Activated naive CD8-positive, alpha-beta T cell treated with anti-CD3 and anti-CD28 coated beads, Interleukin-2, amount 50 U/mL, for 24 hours (primary cell): ENCODE measurements at regions not wholly inside any gene's neighbourhood (a gene's known extent, or its start where the extent isn't known, plus 50 kb on each side); places are given as distances from the start of the nearest gene placed in this dataset.
"Not testable (repeated sequence)": the region's sequence is repeated elsewhere in the genome, so short reads cannot be mapped to it uniquely, and the experiment has no call there.

Experiments
- ATAC-seq: fragments of 150-1000 bp; cut with Tn5 transposase; one replicate; pipeline ENCODE4 v1.10.0; 2021
- DNase-seq: peaks from one replicate; pipeline ENCODE4 v3.0.0; 2021
- H3K27ac Mint-ChIP-seq: one replicate; pipeline ENCODE4 v1.8.0; 2021; ENCODE audit warnings: mild to moderate bottlenecking, mixed read lengths
- H3K27me3 Mint-ChIP-seq: one replicate; pipeline ENCODE4 v1.8.0; 2021; ENCODE audit warnings: mixed read lengths
- H3K36me3 Mint-ChIP-seq: one replicate; pipeline ENCODE4 v1.8.0; 2021; ENCODE audit warnings: low read depth, mixed read lengths
- H3K4me1 Mint-ChIP-seq: one replicate; pipeline ENCODE4 v1.8.0; 2021; ENCODE audit warnings: mixed read lengths
- H3K4me3 Mint-ChIP-seq: one replicate; pipeline ENCODE4 v1.8.0; 2021; ENCODE audit warnings: mild to moderate bottlenecking, moderate library complexity, mixed read lengths
- H3K9me3 Mint-ChIP-seq: one replicate; pipeline ENCODE4 v1.8.0; 2021; ENCODE audit warnings: mixed read lengths

DNA sequence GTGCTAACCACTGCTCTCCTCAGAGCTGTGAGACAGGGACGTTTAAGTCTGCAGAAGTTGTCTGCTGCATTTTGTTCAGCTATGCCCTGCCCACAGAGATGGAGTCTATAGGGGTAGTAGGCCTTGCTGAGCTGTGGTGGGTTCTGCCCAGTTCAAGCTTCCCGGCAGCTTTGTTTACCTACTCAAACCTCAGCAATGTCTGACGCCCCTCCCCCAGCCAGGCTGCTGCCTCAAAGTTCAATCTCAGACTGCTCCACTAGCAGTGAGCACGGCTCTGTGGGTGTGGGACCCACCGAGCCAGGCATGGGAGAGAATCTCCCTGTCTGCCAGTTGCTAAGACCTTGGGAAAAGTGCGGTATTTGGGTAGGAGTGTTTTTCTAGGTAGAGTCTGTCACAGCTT is 387.8 kb upstream of the SLC39A10 start:
- H3K9me3 Mint-ChIP-seq: peaks cover 5% of the 10 kb centered on the region
- ATAC-seq: no peak
- H3K4me3 Mint-ChIP-seq: no peak overlapping the region
- no peaks in the 10 kb centered on the region for H3K27me3 Mint-ChIP-seq
- no peaks in the 10 kb centered on the region for H3K4me1 Mint-ChIP-seq
- no peaks in the 10 kb centered on the region for H3K36me3 Mint-ChIP-seq
- DNase-seq: no peak
- no peak overlapping the region for H3K27ac Mint-ChIP-seq

DNA sequence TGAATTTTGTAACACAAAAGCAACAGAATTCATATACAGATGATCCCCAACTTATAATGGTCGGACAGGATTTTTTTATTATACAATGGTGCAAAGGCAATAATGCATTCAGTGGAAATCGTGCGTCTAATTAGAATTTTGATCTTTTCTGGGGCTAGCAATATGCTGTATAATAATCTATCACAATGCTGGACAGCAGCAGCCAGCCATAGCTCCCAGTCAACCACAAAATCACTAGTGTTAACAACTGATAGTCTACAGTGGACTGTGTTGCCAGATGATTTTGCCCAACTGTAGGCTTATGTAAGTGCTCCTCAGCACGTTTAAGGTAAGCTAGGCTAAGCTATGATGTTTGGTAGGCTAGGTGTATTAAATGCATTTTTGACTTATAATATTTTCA is 399.0 kb upstream of the SLC39A10 start:
- no peak overlapping the region for H3K27ac Mint-ChIP-seq
- H3K4me1 Mint-ChIP-seq: no peaks in the 10 kb centered on the region
- ATAC-seq: no peak
- peaks cover 3% of the 10 kb centered on the region for H3K36me3 Mint-ChIP-seq
- H3K9me3 Mint-ChIP-seq: no peaks in the 10 kb centered on the region
- H3K27me3 Mint-ChIP-seq: peaks cover 2% of the 10 kb centered on the region
- H3K4me3 Mint-ChIP-seq: no peak overlapping the region
- no peak for DNase-seq

DNA sequence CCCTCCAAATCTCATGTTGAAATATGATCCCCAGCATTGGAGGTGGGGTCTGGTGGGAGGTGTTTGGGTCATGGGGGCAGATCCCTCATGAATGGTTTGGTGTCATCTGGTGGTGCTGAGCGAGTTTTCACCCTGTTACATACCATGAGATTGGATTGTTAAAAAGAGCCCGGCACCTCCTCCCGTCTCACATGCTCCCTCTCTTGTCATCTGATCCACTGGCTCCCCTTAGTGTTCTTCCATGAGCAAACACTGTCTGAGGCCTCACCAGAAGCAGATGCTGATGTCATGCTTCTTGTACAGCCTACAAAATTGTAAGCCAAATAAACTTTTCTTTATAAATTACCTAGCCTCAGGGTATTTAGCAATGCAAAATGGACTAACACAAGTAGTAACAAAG is 405.0 kb upstream of the SLC39A10 start:
- Mint-ChIP-seq H3K4me3 (no peak overlapping the region), H3K27ac (no peak overlapping the region), H3K36me3 (peaks cover 3% of the 10 kb centered on the region), H3K9me3 (peaks cover 3% of the 10 kb centered on the region), H3K4me1 (no peaks in the 10 kb centered on the region), H3K27me3 (peaks cover 2% of the 10 kb centered on the region)
- DNase-seq (no peak), ATAC-seq (no peak)

DNA sequence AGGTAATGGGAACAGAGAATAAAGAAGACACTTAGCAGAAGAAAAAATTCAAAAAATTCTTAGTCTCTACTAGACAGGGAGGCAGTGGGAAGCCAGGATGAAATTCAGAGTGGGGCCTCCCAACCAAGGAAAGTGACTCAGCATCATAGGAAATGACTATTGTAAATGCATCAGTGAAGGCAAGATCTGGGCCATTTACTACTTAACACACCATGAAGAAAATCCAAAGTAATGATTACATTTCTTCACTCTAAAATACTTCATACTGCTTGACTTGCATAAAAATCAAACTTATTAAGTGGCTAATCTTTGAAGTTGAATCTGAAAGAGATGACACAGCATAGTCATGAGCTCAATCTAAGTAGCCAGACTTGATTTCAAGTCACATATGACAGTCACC is 405.8 kb upstream of the SLC39A10 start:
- no peak for DNase-seq
- H3K36me3 Mint-ChIP-seq: peaks cover 3% of the 10 kb centered on the region
- H3K27me3 Mint-ChIP-seq: peaks cover 2% of the 10 kb centered on the region
- H3K27ac Mint-ChIP-seq: no peak overlapping the region
- peaks cover 9% of the 10 kb centered on the region for H3K9me3 Mint-ChIP-seq
- ATAC-seq: no peak
- H3K4me3 Mint-ChIP-seq: no peak overlapping the region
- no peaks in the 10 kb centered on the region for H3K4me1 Mint-ChIP-seq

DNA sequence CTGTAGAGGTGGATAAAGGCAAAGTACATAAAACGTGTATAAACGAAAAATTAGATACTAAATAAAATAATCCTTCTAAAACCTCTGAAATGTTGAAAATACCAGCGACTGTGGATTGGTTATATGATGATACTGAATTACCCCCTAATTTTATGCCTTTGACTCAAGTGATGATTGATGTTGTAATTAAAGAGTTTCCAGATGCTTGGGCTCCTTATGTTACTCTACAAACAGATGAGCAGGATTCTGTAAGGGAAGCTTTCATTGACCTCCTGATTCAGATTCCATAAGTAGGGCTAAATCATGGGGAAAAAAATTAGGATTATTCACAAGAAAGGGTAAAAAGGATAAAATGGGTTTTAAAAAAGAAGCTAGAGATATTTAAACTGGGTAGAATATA is 418.2 kb upstream of the SLC39A10 start:
- Mint-ChIP-seq H3K27me3 (no peaks in the 10 kb centered on the region), H3K9me3 (peaks cover 4% of the 10 kb centered on the region), H3K36me3 (no peaks in the 10 kb centered on the region), H3K27ac (no peak overlapping the region), H3K4me1 (no peaks in the 10 kb centered on the region), H3K4me3 (no peak overlapping the region)
- ATAC-seq (no peak), DNase-seq (no peak)

DNA sequence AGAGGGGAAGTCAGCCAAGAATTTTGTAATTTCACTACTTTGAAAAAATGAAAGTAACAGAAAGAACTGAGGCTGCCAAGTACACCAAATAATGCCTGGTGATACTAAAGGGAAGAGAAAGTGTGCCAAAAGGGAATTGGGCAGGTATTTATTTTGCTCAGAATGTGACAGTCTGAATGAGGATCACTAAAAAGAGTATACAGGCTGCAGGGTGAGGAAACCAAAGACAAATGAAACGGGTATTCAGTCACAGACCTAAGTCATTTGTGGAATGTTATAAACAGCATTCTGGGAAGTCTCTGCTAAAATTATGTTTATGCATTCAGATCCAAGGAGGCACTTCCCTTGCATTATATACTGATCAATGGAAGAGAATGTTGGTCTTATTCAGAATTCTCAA is 418.6 kb upstream of the SLC39A10 start:
- H3K36me3 Mint-ChIP-seq: no peaks in the 10 kb centered on the region
- H3K9me3 Mint-ChIP-seq: peaks cover 3% of the 10 kb centered on the region
- H3K27ac Mint-ChIP-seq: no peak overlapping the region
- DNase-seq (no peak), ATAC-seq (no peak)
- H3K27me3 Mint-ChIP-seq: no peaks in the 10 kb centered on the region
- H3K4me1 Mint-ChIP-seq: no peaks in the 10 kb centered on the region
- H3K4me3 Mint-ChIP-seq: no peak overlapping the region

DNA sequence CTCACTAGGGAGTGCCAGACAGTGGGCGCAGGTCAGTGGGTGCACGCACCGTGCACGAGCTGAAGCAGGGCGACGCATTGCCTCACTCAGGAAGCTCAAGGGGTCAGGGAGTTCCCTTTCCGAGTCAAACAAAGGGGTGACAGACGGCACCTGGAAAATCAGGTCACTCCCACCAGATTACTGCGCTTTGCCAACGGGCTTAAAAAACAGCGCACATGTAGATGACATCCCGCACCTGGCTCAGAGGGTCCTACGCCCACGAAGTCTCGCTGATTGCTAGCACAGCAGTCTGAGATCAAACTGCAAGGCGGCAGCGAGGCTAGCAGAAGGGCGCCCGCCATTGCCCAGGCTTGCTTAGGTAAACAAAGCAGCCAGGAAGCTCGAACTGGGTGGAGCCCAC is 428.5 kb upstream of the SLC39A10 start:
- H3K9me3 Mint-ChIP-seq, H3K36me3 Mint-ChIP-seq, H3K4me1 Mint-ChIP-seq, H3K4me3 Mint-ChIP-seq, H3K27ac Mint-ChIP-seq, DNase-seq, ATAC-seq, H3K27me3 Mint-ChIP-seq: not testable (repeated sequence)

DNA sequence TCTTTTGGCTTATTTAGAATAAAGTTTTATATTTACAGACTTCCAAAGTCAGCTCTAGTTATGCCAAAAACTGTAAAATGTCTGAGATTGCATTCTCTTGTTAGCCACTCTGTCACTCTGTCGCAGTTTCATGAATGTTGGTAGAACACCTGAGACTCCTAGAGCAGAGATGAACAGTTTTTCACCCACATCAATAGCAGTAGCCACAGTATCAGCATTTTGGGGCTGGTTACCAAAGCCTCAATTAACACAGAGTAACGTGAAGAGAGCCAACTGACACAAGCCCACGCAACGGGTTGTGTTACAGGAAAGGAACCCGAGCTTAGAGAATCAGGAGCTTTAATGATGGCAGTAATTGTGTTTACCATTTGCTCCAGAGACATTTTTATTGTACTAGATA is 443.0 kb upstream of the SLC39A10 start:
- H3K27ac Mint-ChIP-seq: no peak overlapping the region
- H3K4me3 Mint-ChIP-seq: no peak overlapping the region
- H3K27me3 Mint-ChIP-seq: no peaks in the 10 kb centered on the region
- no peaks in the 10 kb centered on the region for H3K36me3 Mint-ChIP-seq
- ATAC-seq (no peak), DNase-seq (no peak)
- no peaks in the 10 kb centered on the region for H3K9me3 Mint-ChIP-seq
- H3K4me1 Mint-ChIP-seq: no peaks in the 10 kb centered on the region

DNA sequence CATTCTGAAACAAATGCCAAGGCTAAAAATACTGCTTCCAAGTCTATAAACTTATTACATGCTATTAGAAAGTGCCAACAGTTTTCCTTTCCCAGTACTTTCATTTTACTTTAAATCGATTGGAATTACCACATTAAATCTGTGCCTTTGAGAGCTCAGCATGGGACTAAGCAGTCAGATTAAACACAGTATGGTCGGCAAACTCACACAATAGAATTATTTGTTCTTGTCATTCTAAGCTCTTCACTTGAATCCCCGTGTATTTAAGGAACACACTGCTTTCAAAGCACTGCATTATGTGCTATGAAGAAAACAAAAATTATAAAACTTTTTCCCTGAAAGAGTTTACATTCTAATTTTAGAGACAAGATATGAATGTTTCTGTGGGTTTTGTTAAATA is 444.4 kb upstream of the SLC39A10 start:
- Mint-ChIP-seq H3K36me3 (no peaks in the 10 kb centered on the region), H3K9me3 (no peaks in the 10 kb centered on the region), H3K27ac (no peak overlapping the region), H3K4me3 (no peak overlapping the region), H3K27me3 (no peaks in the 10 kb centered on the region), H3K4me1 (no peaks in the 10 kb centered on the region)
- no peak for ATAC-seq
- no peak for DNase-seq

DNA sequence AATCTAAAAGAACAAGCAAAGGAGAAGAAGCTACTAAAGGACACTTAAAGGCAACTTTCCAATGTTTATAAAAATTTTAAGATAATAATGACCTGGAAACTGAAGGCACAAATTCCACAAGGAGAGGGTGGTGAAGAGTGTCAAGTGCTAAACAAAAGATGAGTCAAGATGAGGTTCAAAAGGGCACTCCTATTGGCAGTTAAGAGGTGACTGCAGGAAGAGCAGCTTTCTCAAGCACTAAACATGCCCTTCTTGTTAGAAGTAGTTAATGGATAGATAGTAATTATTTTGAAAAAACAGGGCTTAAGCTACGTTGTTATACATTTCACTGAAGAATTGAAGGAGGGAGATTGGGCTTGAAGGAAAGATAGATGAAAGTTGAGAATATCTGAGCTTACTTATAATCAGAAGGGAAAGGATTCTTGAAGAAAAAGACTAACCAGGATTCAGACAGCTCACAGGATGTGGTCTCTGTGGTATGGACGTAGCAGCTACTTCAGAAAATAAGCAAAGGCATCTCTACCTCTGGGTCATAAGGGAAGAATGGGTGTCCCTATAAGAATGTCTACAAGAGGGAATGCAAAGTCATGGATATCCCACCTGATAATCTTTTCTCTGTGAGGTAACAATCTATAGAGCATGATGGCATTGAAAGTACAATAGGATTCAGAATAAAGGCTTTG is 454.7 kb upstream of the SLC39A10 start:
- Mint-ChIP-seq H3K27me3 (no peaks in the 10 kb centered on the region), H3K9me3 (no peaks in the 10 kb centered on the region), H3K27ac (peak overlapping the region; percentile 10), H3K4me1 (peaks cover 14% of the 10 kb centered on the region), H3K36me3 (no peaks in the 10 kb centered on the region), H3K4me3 (no peak overlapping the region)
- ATAC-seq: peak; percentile 46
- DNase-seq: no peak

DNA sequence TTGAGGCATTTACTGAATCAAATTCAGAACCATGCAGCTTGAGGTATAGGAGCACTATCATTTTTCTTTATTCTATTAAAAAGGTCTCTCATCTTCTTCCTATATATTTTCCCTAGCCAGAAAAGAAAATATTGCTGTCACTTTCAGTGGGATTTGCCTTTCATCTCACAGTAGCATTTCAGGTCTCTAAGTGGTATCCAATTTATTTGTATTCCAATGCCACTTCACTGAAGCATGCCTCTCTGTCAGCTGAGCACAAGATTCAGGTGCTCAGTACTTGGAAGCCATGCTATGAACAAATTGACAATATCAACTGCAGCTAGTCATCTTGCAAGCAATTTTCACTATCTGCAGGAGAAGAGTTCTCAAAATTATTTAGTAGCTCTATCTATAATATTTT is 457.2 kb upstream of the SLC39A10 start:
- peaks cover 14% of the 10 kb centered on the region for H3K4me1 Mint-ChIP-seq
- H3K27me3 Mint-ChIP-seq: no peaks in the 10 kb centered on the region
- ATAC-seq (no peak), DNase-seq (no peak)
- H3K36me3 Mint-ChIP-seq: no peaks in the 10 kb centered on the region
- no peaks in the 10 kb centered on the region for H3K9me3 Mint-ChIP-seq
- no peak overlapping the region for H3K27ac Mint-ChIP-seq
- no peak overlapping the region for H3K4me3 Mint-ChIP-seq

DNA sequence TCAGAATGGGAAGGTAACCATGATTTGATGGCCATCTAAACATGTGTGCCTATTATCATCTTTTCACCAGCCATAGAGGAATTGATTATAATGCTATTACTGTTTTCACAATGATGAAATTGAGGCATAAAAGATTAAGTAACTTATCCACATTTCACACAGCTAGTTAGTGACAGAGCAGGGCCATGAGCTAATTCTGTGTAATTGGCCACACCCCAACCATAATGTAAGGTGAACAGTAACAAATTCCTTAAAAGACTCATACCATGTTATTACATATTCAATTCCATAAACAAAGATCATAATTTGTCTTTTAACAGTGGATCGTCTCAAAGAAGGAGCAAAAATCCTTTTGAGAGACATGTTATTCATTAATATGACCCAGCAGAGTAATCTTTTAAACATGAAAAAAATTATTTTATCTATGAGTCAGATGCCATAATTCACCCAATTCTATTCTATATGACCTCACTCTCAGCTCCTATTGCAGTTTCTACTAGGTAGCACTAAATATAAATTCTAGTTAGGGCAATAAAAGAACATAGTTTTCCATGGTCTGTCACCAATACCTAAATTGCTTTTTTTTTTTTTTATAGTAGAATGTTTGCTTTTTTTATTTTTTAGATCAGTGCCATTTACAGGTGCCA is 475.8 kb upstream of the SLC39A10 start:
- H3K4me3 Mint-ChIP-seq: no peak overlapping the region
- H3K4me1 Mint-ChIP-seq: no peaks in the 10 kb centered on the region
- no peaks in the 10 kb centered on the region for H3K36me3 Mint-ChIP-seq
- ATAC-seq (no peak), DNase-seq (no peak)
- no peak overlapping the region for H3K27ac Mint-ChIP-seq
- H3K27me3 Mint-ChIP-seq: no peaks in the 10 kb centered on the region
- no peaks in the 10 kb centered on the region for H3K9me3 Mint-ChIP-seq

DNA sequence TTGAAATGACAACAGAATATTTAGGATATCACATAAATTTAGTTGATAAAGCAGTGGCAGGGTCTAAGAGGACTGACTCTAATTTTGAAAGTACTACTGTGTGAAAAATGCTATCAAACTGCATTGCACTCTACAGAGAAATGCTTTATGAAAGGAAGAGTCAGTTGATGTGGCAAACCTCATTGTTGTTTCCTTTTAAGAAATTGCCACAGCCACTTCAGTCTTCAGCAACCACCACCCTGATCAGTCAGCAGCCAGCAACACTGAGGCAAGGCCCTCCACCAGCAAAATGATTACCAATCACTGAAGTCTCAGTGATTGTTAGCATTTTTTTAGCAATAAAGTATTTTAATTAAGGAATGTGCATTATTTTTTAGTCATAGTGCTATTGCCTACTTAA is 488.7 kb upstream of the SLC39A10 start:
- Mint-ChIP-seq H3K36me3 (no peaks in the 10 kb centered on the region), H3K27me3 (no peaks in the 10 kb centered on the region), H3K9me3 (no peaks in the 10 kb centered on the region), H3K4me3 (no peak overlapping the region), H3K27ac (no peak overlapping the region), H3K4me1 (no peaks in the 10 kb centered on the region)
- DNase-seq: no peak
- ATAC-seq: no peak

DNA sequence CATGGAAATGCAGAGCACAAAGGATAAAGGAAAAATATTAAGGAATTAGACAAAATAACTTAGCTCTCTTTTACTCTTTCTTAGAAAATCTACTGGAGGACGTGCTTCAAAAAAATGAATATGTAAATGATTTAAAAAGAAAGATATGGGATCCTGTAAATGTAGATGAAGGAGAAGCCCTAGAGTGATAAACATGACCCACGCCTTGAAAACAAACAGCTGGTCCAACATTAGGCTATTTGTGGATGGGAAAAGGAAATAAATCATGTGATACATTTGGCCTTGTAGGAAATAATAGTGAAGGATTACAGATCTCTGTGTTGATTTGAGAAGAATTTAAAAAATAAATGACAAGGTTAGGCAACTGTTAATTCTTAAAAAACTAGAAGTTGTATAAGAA is 492.1 kb upstream of the SLC39A10 start:
- no peaks in the 10 kb centered on the region for H3K4me1 Mint-ChIP-seq
- no peak overlapping the region for H3K27ac Mint-ChIP-seq

DNA sequence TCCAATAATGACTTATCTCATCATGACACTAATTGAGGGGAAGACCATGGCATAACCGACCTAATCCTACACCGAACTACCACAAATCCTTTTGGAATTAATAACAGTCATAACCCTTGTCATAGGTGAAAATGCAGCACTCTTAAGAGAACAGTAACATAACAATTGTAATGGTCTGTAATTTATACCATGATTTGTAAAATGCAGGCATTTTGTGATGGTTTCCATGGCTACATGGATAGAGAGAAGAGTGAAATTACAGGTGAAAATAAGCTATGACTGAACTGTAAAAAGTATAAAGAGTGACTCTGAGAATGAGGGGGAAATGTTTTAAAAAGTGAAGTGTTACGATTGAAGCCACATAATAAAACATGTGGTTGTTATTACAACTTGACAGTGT is 494.1 kb upstream of the SLC39A10 start:
- H3K27me3 Mint-ChIP-seq: no peaks in the 10 kb centered on the region
- H3K9me3 Mint-ChIP-seq: no peaks in the 10 kb centered on the region
- H3K27ac Mint-ChIP-seq: no peak overlapping the region
- no peak for DNase-seq
- ATAC-seq: no peak
- H3K36me3 Mint-ChIP-seq: no peaks in the 10 kb centered on the region
- H3K4me1 Mint-ChIP-seq: no peaks in the 10 kb centered on the region
- no peak overlapping the region for H3K4me3 Mint-ChIP-seq

More for the DNA sequence above, 492.1 kb upstream of the SLC39A10 start:
- H3K27me3 Mint-ChIP-seq: no peaks in the 10 kb centered on the region
- no peaks in the 10 kb centered on the region for H3K9me3 Mint-ChIP-seq
- no peak for ATAC-seq
- no peaks in the 10 kb centered on the region for H3K36me3 Mint-ChIP-seq
- no peak overlapping the region for H3K4me3 Mint-ChIP-seq
- no peak for DNase-seq

DNA sequence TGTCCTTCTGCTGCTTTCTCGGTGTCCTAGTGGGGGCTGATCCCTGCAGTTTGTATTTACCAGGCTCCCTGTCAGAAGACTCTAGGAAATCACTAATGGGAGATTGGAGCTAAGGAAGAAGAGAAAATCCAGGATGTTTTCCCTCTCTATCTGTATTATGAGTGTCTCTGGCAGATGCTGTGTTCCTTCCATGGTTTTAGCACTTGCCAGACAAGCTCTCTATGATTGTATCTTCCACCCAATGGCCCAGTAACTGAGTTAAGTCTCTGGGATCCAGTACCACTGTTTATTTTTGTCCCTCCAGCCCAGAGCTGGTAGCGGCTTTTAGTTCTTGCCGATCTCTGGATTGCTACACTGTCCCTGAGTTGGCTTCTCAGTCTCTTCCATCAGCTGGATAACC is 494.8 kb upstream of the SLC39A10 start:
- no peaks in the 10 kb centered on the region for H3K9me3 Mint-ChIP-seq
- ATAC-seq: no peak
- no peak for DNase-seq
- no peak overlapping the region for H3K4me3 Mint-ChIP-seq
- H3K27me3 Mint-ChIP-seq: no peaks in the 10 kb centered on the region
- no peaks in the 10 kb centered on the region for H3K36me3 Mint-ChIP-seq
- no peak overlapping the region for H3K27ac Mint-ChIP-seq
- no peaks in the 10 kb centered on the region for H3K4me1 Mint-ChIP-seq
